B cell (primary cell): ENCODE measurements at regions not wholly inside any gene's neighbourhood (a gene's known extent, or its start where the extent isn't known, plus 50 kb on each side); places are given as distances from the start of the nearest gene placed in this dataset.
"Not testable (repeated sequence)": the region's sequence is repeated elsewhere in the genome, so short reads cannot be mapped to it uniquely, and the experiment has no call there.

Experiments used
- ATAC-seq: fragments of 200-7000 bp; cut with Tn5 transposase; one replicate; pipeline ENCODE4 v1.10.0; 2021; ENCODE audit warnings: low read depth, mild to moderate bottlenecking, moderate number of reproducible peaks, moderate library complexity
- CTCF ChIA-PET: fragments of 350-600 bp; sonication (Branson Sonifier 250); formaldehyde crosslinking; loops from one replicate; lab custom pipeline; 2021; ENCODE audit warnings: antibody characterized with exemption, inconsistent platforms; lab: Charles Lee
- POLR2A ChIA-PET: fragments of 350-600 bp; sonication (Branson Sonifier 250); formaldehyde crosslinking; loops from one replicate; lab custom pipeline; 2021; ENCODE audit warnings: antibody characterized with exemption; lab: Charles Lee
- DNase-seq: peaks from one replicate; pipeline ENCODE4 v3.0.0; 2013
- H2AFZ ChIP-seq: 2 replicates; pipeline ENCODE4 v1.6.1; 2012; ENCODE audit warnings: mild to moderate bottlenecking, low read depth, low read length; ENCODE audit not compliant: insufficient read depth, poor library complexity, severe bottlenecking
- H3K27ac ChIP-seq, 2 donors: 1 replicate in 1 of 2; 2 replicates in 1 of 2; pipeline ENCODE4 v1.5.1; 2012 to 2013; ENCODE audit warnings: low read length in 2 of 2, mild to moderate bottlenecking in 2 of 2, moderate library complexity in 1 of 2
- H3K27me3 ChIP-seq, 4 experiments: fragments of 200-600 bp in 1 of 4; sonication (generic) in 1 of 4; replicated peaks in 1 of 4; 1 replicate in 2 of 4; 2 replicates in 2 of 4; pipeline versions ENCODE4 v1.6.1 to v1.7.0; 2013 to 2016; ENCODE audit warnings: low read length in 3 of 4, mild to moderate bottlenecking in 2 of 4, mixed read lengths in 1 of 4, moderate library complexity in 1 of 4; ENCODE audit not compliant: insufficient read depth in 4 of 4, control insufficient read depth in 3 of 4; ENCODE audit errors: control extremely low read depth in 1 of 4
- H3K36me3 ChIP-seq, 2 experiments: replicated peaks in 1 of 2; 1 replicate in 1 of 2; 2 replicates in 1 of 2; pipeline versions ENCODE4 v1.6.1 to v1.7.1; 2013; ENCODE audit warnings: low read length in 1 of 2; ENCODE audit not compliant: insufficient read depth in 2 of 2, control insufficient read depth in 1 of 2; ENCODE audit errors: control extremely low read depth in 1 of 2, extremely low read depth in 1 of 2
- H3K4me1 ChIP-seq, 2 donors: fragments of 200-600 bp in 1 of 2; sonication (generic) in 1 of 2; 1 replicate in 1 of 2; 2 replicates in 1 of 2; pipeline versions ENCODE4 v1.5.1 to v1.6.1; 2013 to 2017; ENCODE audit warnings: low read length in 2 of 2; ENCODE audit not compliant: control insufficient read depth in 2 of 2, insufficient read depth in 2 of 2
- H3K4me2 ChIP-seq: replicated peaks from 2 replicates; pipeline ENCODE3; 2012; ENCODE audit warnings: mild to moderate bottlenecking, low read depth, low read length; ENCODE audit not compliant: poor library complexity, severe bottlenecking
- H3K4me3 ChIP-seq, 5 experiments: fragments of 200-600 bp in 1 of 5; sonication (generic) in 1 of 5; 1 replicate in 3 of 5; 2 replicates in 2 of 5; pipeline versions ENCODE4 v1.5.1 to v1.7.0; 2011 to 2016; ENCODE audit warnings: low read length in 4 of 5, mild to moderate bottlenecking in 4 of 5, low read depth in 2 of 5, control low read depth in 1 of 5, moderate library complexity in 1 of 5; ENCODE audit not compliant: insufficient read depth in 1 of 5; ENCODE audit errors: control extremely low read depth in 1 of 5, extremely low read depth in 1 of 5
- H3K79me2 ChIP-seq: fragments of 200-600 bp; sonication (generic); one replicate; pipeline ENCODE4 v1.6.0; 2016; ENCODE audit warnings: low read length; ENCODE audit not compliant: control insufficient read depth, insufficient read depth
- H3K9ac ChIP-seq: fragments of 200-600 bp; sonication (generic); 2 replicates; pipeline ENCODE4 v1.6.1; 2017; ENCODE audit warnings: mild to moderate bottlenecking, low read length, moderate library complexity
- H3K9me3 ChIP-seq, 3 donors: one replicate each; pipeline versions ENCODE4 v1.6.1 to v1.7.1; 2013; ENCODE audit warnings: low read length in 2 of 3; ENCODE audit not compliant: control insufficient read depth in 2 of 3, insufficient read depth in 1 of 3; ENCODE audit errors: control extremely low read depth in 1 of 3
- H4K20me1 ChIP-seq: 2 replicates; pipeline ENCODE4 v1.6.0; 2012; ENCODE audit warnings: mild to moderate bottlenecking, low read length; ENCODE audit not compliant: insufficient read depth, control insufficient read depth, poor library complexity, severe bottlenecking
- H3K27ac Mint-ChIP-seq: one replicate; pipeline ENCODE4 v1.8.0; 2021; ENCODE audit warnings: mixed read lengths
- H3K27me3 Mint-ChIP-seq: one replicate; pipeline ENCODE4 v1.8.0; 2021; ENCODE audit warnings: mixed read lengths
- H3K4me1 Mint-ChIP-seq: one replicate; pipeline ENCODE4 v1.8.0; 2021; ENCODE audit warnings: mixed read lengths
- H3K4me3 Mint-ChIP-seq: one replicate; pipeline ENCODE4 v1.8.0; 2021; ENCODE audit warnings: mixed read lengths
- H3K9me3 Mint-ChIP-seq: one replicate; pipeline ENCODE4 v1.8.0; 2022; ENCODE audit warnings: mixed read lengths; ENCODE audit not compliant: insufficient read depth
- CTCF ChIP-seq: fragments of 200-600 bp; IDR thresholded peaks from one replicate; pipeline ENCODE4 v1.8.0; 2022; ENCODE audit warnings: antibody characterized with exemption, mild to moderate bottlenecking
- EZH2 ChIP-seq: IDR thresholded peaks from 2 replicates; pipeline ENCODE4 v1.6.1; 2012; ENCODE audit warnings: borderline replicate concordance, low read depth, mild to moderate bottlenecking, moderate library complexity, low read length; ENCODE audit not compliant: insufficient read depth, poor library complexity, severe bottlenecking
- WGBS: methylation state at CpG from one replicate; pipeline ENCODE4 v1.1.5; 2013; ENCODE audit warnings: missing lambda C conversion rate; ENCODE audit not compliant: insufficient coverage; 5-methylcytosine and 5-hydroxymethylcytosine counted together
- intact Hi-C: fragments of 100-400 bp; cut with micrococcal nuclease; formaldehyde crosslinking; loops from one replicate; pipeline ENCODE4 v1.10.0; 2022

DNA sequence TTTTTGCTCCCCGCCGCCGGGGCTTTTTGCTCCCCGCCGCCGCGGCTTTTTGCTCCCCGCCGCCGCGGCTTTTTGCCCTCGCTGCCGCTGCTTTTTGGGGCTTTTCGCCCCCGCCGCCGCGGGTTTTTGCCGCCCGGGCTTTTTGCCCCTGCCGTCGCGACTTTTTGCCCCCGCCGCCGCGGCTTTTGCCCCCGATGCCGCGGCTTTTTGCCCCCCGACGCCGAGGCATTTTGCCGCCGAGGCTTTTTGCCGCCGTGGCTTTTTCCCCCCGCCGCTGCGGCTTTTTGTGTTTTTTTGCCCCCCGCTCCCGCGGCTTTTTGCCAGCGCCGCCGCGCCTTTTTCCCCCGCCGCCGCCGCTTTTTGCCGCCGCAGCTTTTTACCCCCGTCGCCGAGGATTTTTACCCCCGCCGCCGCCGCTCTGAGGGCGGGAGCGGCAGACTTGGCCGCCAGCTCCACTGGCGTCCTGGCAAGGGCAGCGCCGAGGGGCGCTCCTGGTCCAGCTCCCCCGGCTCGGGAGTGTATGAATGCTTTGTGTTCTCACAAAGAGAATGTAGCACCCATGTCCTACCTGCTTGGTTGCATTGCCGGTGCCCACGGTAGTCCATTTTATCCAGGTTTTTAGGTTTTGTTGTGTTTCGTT lies 151.7 kb downstream of the KCNJ18 start:
- Mint-ChIP-seq H3K4me1 (no peaks in the 10 kb centered on the region), H3K9me3 (no peaks in the 10 kb centered on the region), H3K4me3 (no peak overlapping the region), H3K27me3 (no peaks in the 10 kb centered on the region), H3K27ac (peak overlapping the region; percentile 15)
- ChIA-PET POLR2A (no interaction called here), CTCF (no interaction called here)
- H2AFZ ChIP-seq, result no peak overlapping the region
- no peaks in the 10 kb centered on the region for H3K36me3 ChIP-seq
- no peaks in the 10 kb centered on the region for H4K20me1 ChIP-seq
- no peaks in the 10 kb centered on the region for H3K79me2 ChIP-seq
- H3K27me3 ChIP-seq, result peaks cover 0 to 19% (median 3%) of the 10 kb centered on the region in 4 experiments
- no peaks in the 10 kb centered on the region for H3K4me1 ChIP-seq
- DNase-seq (no peak), ATAC-seq (no peak)
- H3K4me3 ChIP-seq, result no peak overlapping the region
- H3K9ac ChIP-seq, result no peak overlapping the region
- peaks cover 0 to 42% (median 2%) of the 10 kb centered on the region in 3 donors for H3K9me3 ChIP-seq
- H3K27ac ChIP-seq, result no peak overlapping the region
- intact Hi-C loops, result no loop called here
- H3K4me2 ChIP-seq, result no peak overlapping the region
- WGBS, result 51% methylated on average over 65 of the region's 72 CpGs
- TF ChIP-seq EZH2, result no peak
- TF ChIP-seq CTCF, result no peak

DNA sequence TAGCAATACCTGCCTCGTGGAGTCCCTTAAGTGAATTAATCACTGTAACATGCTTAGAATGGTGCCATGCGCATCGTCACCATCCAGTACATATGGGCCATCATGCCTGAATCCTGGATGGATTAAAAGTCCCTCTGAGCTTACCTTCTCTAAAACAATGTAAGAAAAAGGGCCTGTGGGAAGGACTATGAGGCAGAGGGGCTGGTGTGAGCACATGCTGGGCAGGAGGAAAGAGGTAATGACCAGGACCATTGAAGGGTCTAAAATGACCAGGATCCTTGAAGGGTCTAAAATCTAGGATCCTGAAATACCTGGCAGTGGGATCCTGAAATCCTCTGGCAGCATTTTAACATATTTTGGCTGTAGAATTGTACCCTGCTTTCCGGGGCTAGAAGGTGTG lies 156.2 kb downstream of the KCNJ18 start:
- H2AFZ ChIP-seq, H3K9ac ChIP-seq, POLR2A ChIA-PET, H3K9me3 Mint-ChIP-seq, H3K27ac ChIP-seq, H3K27ac Mint-ChIP-seq, H3K4me1 Mint-ChIP-seq, H3K4me3 ChIP-seq, H3K79me2 ChIP-seq, H4K20me1 ChIP-seq, H3K4me1 ChIP-seq, H3K27me3 ChIP-seq, H3K36me3 ChIP-seq, DNase-seq, intact Hi-C loops, H3K4me3 Mint-ChIP-seq, H3K4me2 ChIP-seq, ATAC-seq, H3K27me3 Mint-ChIP-seq, CTCF ChIA-PET: not testable (repeated sequence)
- H3K9me3 ChIP-seq, result peaks cover 0 to 26% (median 5%) of the 10 kb centered on the region in 3 donors
- WGBS, result 75% methylated on average over 2 of the region's 4 CpGs

GRCh38 chr17:21849030-21849429 lies 156.7 kb downstream of the KCNJ18 start:
- H3K4me3 ChIP-seq, H3K27ac Mint-ChIP-seq, H3K4me1 ChIP-seq, DNase-seq, H3K4me1 Mint-ChIP-seq, H2AFZ ChIP-seq, intact Hi-C loops, H3K9ac ChIP-seq, CTCF ChIA-PET, H3K4me2 ChIP-seq, H3K9me3 Mint-ChIP-seq, ATAC-seq, H3K27me3 Mint-ChIP-seq, H3K79me2 ChIP-seq, H3K27ac ChIP-seq, H4K20me1 ChIP-seq, H3K4me3 Mint-ChIP-seq, POLR2A ChIA-PET, H3K27me3 ChIP-seq, H3K36me3 ChIP-seq: not testable (repeated sequence)
- peaks cover 0 to 21% (median 5%) of the 10 kb centered on the region in 3 donors for H3K9me3 ChIP-seq
- 25% methylated on average over 1 of the region's 2 CpGs for WGBS
